ENCODE measurements at regions not wholly inside any gene's neighbourhood (a gene's known extent, or its start where the extent isn't known, plus 50 kb on each side); places are given as distances from the start of the nearest gene placed in this dataset.

DNA sequence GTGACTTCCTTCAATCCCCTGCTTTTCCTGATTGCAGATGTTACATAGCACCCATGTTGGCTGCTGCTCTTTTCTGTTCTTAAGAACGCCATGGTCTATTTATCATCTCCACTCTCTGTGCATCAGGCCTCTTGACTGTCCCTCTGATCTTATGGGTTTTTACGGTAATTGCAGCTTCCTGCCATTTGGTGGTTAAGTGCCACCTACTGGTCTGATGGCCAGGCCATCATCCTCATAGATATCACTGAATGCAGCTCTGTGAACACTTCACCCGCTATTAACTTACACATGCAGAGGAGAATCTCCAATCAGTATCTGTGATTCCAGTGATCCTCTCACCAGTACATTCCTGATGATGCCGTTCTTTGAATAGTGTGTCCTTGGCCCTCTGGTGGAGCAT, 382.4 kb downstream of the TRAM1L1 start:
- TF ChIP-seq CTCF (IDR thresholded peaks at IDR 0.05) (no peak), POLR2AphosphoS5 (IDR thresholded peaks at IDR 0.05; ENCODE audit: insufficient read depth in 1 of 2, low read depth in 1 of 2) (no peak)

All from vagina (tissue), 2 donors.